WTC11 (cell line): ENCODE measurements at regions not wholly inside any gene's neighbourhood (a gene's known extent, or its start where the extent isn't known, plus 50 kb on each side); places are given as distances from the start of the nearest gene placed in this dataset.

Experiments used
- CTCF ChIP-seq: fragments of 200-600 bp; IDR thresholded peaks from 2 replicates; pipeline ENCODE4 v1.8.0; 2022; ENCODE audit warnings: antibody characterized with exemption
- ESRRA ChIP-seq: sonication (generic); formaldehyde crosslinking; IDR thresholded peaks from 2 replicates; pipeline ENCODE4 v1.8.1; 2022; ENCODE audit warnings: mild to moderate bottlenecking, missing genetic modification reagents, borderline replicate concordance

- TF ChIP-seq ESRRA (CRISPR knock-in tag) = no peak
- TF ChIP-seq CTCF = no peak
Observed at GRCh38 chr14:62144863-62145262, 382.6 kb downstream of the SNAPC1 start.
